ENCODE measurements at regions not wholly inside any gene's neighbourhood (a gene's known extent, or its start where the extent isn't known, plus 50 kb on each side); places are given as distances from the start of the nearest gene placed in this dataset.

DNA sequence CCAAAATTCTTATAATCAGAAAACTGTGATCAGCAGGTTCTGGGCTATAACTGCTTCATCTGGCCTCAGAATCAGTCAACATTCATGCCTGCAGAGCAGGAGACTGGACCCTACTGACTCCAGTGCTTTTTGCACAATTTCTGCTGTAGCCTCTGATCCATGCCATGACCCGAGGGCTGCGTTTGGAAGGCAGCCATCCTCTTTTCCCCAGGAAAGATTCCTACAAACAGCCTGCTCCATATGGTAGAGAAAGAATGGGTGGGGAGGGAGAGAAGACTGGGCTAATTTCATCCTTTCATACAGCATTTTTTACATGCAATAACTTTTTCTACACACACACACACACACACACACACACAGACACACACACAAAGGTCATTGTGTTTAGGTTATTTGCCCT lies 133.0 kb upstream of the MMADHC start (continued):
- TF ChIP-seq L3MBTL2 (IDR thresholded peaks at IDR 0.05) (no peak), ZNF347 (CRISPR knock-in tag; IDR thresholded peaks at IDR 0.05; ENCODE audit: low read depth) (no peak), MED1 (CRISPR knock-in tag; IDR thresholded peaks at IDR 0.05; ENCODE audit: borderline replicate concordance) (no peak)
- TF ChIP-seq, protein P1, sequence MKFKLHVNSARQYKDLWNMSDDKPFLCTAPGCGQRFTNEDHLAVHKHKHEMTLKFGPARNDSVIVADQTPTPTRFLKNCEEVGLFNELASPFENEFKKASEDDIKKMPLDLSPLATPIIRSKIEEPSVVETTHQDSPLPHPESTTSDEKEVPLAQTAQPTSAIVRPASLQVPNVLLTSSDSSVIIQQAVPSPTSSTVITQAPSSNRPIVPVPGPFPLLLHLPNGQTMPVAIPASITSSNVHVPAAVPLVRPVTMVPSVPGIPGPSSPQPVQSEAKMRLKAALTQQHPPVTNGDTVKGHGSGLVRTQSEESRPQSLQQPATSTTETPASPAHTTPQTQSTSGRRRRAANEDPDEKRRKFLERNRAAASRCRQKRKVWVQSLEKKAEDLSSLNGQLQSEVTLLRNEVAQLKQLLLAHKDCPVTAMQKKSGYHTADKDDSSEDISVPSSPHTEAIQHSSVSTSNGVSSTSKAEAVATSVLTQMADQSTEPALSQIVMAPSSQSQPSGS (CRISPR knock-in tag; IDR thresholded peaks at IDR 0.05), result no peak

DNA sequence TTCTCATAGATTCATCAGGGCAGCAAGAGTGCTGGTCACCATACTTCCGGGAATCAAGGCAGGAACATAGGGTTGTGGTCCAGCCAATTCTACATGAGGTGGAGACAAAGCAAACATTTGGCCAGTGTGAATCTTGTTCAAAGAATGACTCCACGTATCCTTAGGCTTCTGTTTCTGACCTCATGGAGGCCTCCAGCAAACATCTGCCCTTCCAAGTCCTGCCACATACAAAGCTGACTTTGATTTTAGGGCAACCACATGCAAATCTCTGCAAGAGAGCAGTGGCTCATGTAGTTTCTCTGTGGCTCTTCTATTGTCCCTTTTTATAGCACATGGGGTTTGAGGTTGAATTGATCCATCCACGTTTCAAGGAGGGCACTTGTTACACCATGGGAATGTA lies 132.1 kb upstream of the MMADHC start:
- no peaks in the 10 kb centered on the region for H3K9me3 ChIP-seq (replicated peaks; ENCODE audit: control insufficient read depth, insufficient read depth, low read depth, low read length)
- no peak overlapping the region for H2AFZ ChIP-seq (ENCODE audit: low read depth, low read length)
- 0% methylated on average over 3 of the region's 3 CpGs for WGBS (ENCODE audit: insufficient coverage, low coverage, missing lambda C conversion rate)
- in situ Hi-C loops (cut with MboI) (no loop called here), intact Hi-C loops (cut with micrococcal nuclease) (no loop called here)
- ATAC-seq (no peak), FAIRE-seq (no peak), DNase-seq (ENCODE audit: extremely low read depth in 1 of 4, low spot score in 3 of 4) (no peak)
- no peak for TF ChIP-seq RAD21 (CRISPR knock-in tag; conservative IDR thresholded peaks at IDR 0.05 in 1 of 2, IDR thresholded peaks at IDR 0.05 in 1 of 2)
- TF ChIP-seq ETV6 (IDR thresholded peaks at IDR 0.05; ENCODE audit: borderline replicate concordance in 1 of 2, low read depth in 2 of 2, low read length in 1 of 2), result no peak
- TF ChIP-seq ETV6 (CRISPR knock-in tag; IDR thresholded peaks at IDR 0.05; ENCODE audit: borderline replicate concordance), result no peak
- TF ChIP-seq DMBX1 (CRISPR knock-in tag; IDR thresholded peaks at IDR 0.05; ENCODE audit: borderline replicate concordance), result no peak
- no peak for TF ChIP-seq SREBF2 (CRISPR knock-in tag; IDR thresholded peaks at IDR 0.05)
- no peak for TF ChIP-seq ZEB2 (IDR thresholded peaks at IDR 0.05)
- TF ChIP-seq, protein P2, sequence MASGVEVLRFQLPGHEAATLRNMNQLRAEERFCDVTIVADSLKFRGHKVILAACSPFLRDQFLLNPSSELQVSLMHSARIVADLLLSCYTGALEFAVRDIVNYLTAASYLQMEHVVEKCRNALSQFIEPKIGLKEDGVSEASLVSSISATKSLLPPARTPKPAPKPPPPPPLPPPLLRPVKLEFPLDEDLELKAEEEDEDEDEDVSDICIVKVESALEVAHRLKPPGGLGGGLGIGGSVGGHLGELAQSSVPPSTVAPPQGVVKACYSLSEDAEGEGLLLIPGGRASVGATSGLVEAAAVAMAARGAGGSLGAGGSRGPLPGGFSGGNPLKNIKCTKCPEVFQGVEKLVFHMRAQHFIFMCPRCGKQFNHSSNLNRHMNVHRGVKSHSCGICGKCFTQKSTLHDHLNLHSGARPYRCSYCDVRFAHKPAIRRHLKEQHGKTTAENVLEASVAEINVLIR (CRISPR knock-in tag; IDR thresholded peaks at IDR 0.05), result no peak
- no peak for TF ChIP-seq NBN (IDR thresholded peaks at IDR 0.05; ENCODE audit: low read depth)
- TF ChIP-seq, protein P3, sequence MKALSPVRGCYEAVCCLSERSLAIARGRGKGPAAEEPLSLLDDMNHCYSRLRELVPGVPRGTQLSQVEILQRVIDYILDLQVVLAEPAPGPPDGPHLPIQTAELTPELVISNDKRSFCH (CRISPR knock-in tag; IDR thresholded peaks at IDR 0.05), result no peak
- TF ChIP-seq, protein P3 (tag; IDR thresholded peaks at IDR 0.05), result no peak
- no peak overlapping the region for H3K27ac ChIP-seq (ENCODE audit: extremely low read depth, low read depth, low read length)
- BruUV-seq (replicated peaks), result no TSS peak
- no peak overlapping the region for H3K4me3 ChIP-seq
- no peaks in the 10 kb centered on the region for H4K20me1 ChIP-seq (replicated peaks; ENCODE audit: control insufficient read depth, insufficient read depth, low read length)
- H3K4me1 ChIP-seq (replicated peaks in 1 of 2; ENCODE audit: control insufficient read depth in 2 of 2, insufficient read depth in 2 of 2, low read length in 2 of 2), result no peaks in the 10 kb centered on the region
- no peaks in the 10 kb centered on the region for H3K79me2 ChIP-seq (ENCODE audit: control insufficient read depth, insufficient read depth, low read length)
- no peak overlapping the region for H3K9ac ChIP-seq (ENCODE audit: insufficient read depth in 1 of 2, low read depth in 2 of 2, low read length in 2 of 2)
- H3K27me3 ChIP-seq (ENCODE audit: control insufficient read depth in 2 of 2, insufficient read depth in 2 of 2, low read length in 2 of 2), result no peaks in the 10 kb centered on the region
- CTCF ChIA-PET (ENCODE audit: low intra/inter-chr PET ratio), result no interaction called here
- no peaks in the 10 kb centered on the region for H3K36me3 ChIP-seq (ENCODE audit: control insufficient read depth, insufficient read depth, low read length)
- POLR2A ChIA-PET, result no interaction called here
- H3K4me2 ChIP-seq (ENCODE audit: insufficient read depth, low read length), result no peak overlapping the region
- no peaks in the 10 kb centered on the region for H3K9me1 ChIP-seq (ENCODE audit: control insufficient read depth, insufficient read depth, low read length)

Data from K562 (cell line).